ENCODE measurements at regions not wholly inside any gene's neighbourhood (a gene's known extent, or its start where the extent isn't known, plus 50 kb on each side); places are given as distances from the start of the nearest gene placed in this dataset.

GRCh38 chr1:115159958-115160357 is 70.7 kb upstream of the TSPAN2 start:
- TF ChIP-seq PPARA (CRISPR knock-in tag; IDR thresholded peaks at IDR 0.05; ENCODE audit: borderline replicate concordance) (no peak), CSRNP3 (CRISPR knock-in tag; IDR thresholded peaks at IDR 0.05) (no peak), CSDC2 (CRISPR knock-in tag; IDR thresholded peaks at IDR 0.05) (no peak), ESRRG (CRISPR knock-in tag; IDR thresholded peaks at IDR 0.05) (no peak), PATZ1 (CRISPR knock-in tag; IDR thresholded peaks at IDR 0.05; ENCODE audit: borderline replicate concordance) (no peak), CREB5 (CRISPR knock-in tag; IDR thresholded peaks at IDR 0.05; ENCODE audit: low read depth) (no peak)

All from SK-N-SH treated with all-trans-retinoic acid at 6 μM for 48 hours (cell line).